GM23338 (cell line): ENCODE measurements at regions not wholly inside any gene's neighbourhood (a gene's known extent, or its start where the extent isn't known, plus 50 kb on each side); places are given as distances from the start of the nearest gene placed in this dataset.

ENCODE experiments used
- ATAC-seq: fragments of 200-7000 bp; cut with Tn5 transposase; 3 replicates; pipeline ENCODE4 v1.9.1; 2020
- DNase-seq: peaks from one replicate; pipeline ENCODE4 v3.0.0-alpha.2; 2015; ENCODE audit warnings: low spot score
- H2AFZ ChIP-seq: fragments of 200-600 bp; sonication (generic); 2 replicates; pipeline ENCODE4 v1.8.0; 2016; ENCODE audit warnings: antibody characterized with exemption, mild to moderate bottlenecking, moderate library complexity
- H3F3A ChIP-seq: fragments of 200-600 bp; sonication (generic); replicated peaks from 2 replicates; pipeline ENCODE4 v1.8.0; 2017; ENCODE audit warnings: antibody characterized with exemption, mixed run types, low read depth
- H3K27ac ChIP-seq: fragments of 200-600 bp; sonication (generic); 2 replicates; pipeline ENCODE4 v1.6.1; 2016; ENCODE audit warnings: low read depth
- H3K27me3 ChIP-seq: fragments of 200-600 bp; sonication (generic); 2 replicates; pipeline ENCODE4 v1.8.0; 2016; ENCODE audit warnings: mild to moderate bottlenecking, mixed run types, moderate library complexity; ENCODE audit not compliant: insufficient read depth
- H3K36me3 ChIP-seq: fragments of 200-600 bp; sonication (generic); 2 replicates; pipeline ENCODE4 v1.8.0; 2016; ENCODE audit warnings: mild to moderate bottlenecking; ENCODE audit not compliant: insufficient read depth
- H3K4me1 ChIP-seq: fragments of 200-600 bp; sonication (generic); 2 replicates; pipeline ENCODE4 v1.8.0; 2016; ENCODE audit warnings: mild to moderate bottlenecking, moderate library complexity; ENCODE audit not compliant: insufficient read depth
- H3K4me2 ChIP-seq: fragments of 200-600 bp; sonication (generic); 2 replicates; pipeline ENCODE4 v1.7.1; 2017; ENCODE audit warnings: mixed run types
- H3K4me3 ChIP-seq: fragments of 200-600 bp; sonication (generic); 2 replicates; pipeline ENCODE4 v1.6.1; 2016; ENCODE audit warnings: mixed run types
- H3K79me2 ChIP-seq: fragments of 200-600 bp; sonication (generic); replicated peaks from 2 replicates; pipeline ENCODE4 v1.8.0; 2017; ENCODE audit warnings: mild to moderate bottlenecking; ENCODE audit not compliant: insufficient read depth
- H3K9me2 ChIP-seq: fragments of 200-600 bp; sonication (generic); 2 replicates; pipeline ENCODE4 v1.8.0; 2017; ENCODE audit not compliant: insufficient read depth
- H4K20me1 ChIP-seq: fragments of 200-600 bp; sonication (generic); replicated peaks from 2 replicates; pipeline ENCODE4 v1.8.0; 2017; ENCODE audit warnings: mild to moderate bottlenecking; ENCODE audit not compliant: insufficient read depth
- H3K27ac Mint-ChIP-seq: 2 replicates; pipeline ENCODE4 v1.8.0; 2020; ENCODE audit warnings: inconsistent platforms, mild to moderate bottlenecking, moderate library complexity, mixed read lengths
- H3K27me3 Mint-ChIP-seq: 3 replicates; pipeline ENCODE4 v1.8.0; 2022; ENCODE audit warnings: low read depth, mild to moderate bottlenecking, moderate library complexity, mixed read lengths, inconsistent platforms; ENCODE audit not compliant: insufficient read depth, poor library complexity
- H3K36me3 Mint-ChIP-seq: 3 replicates; pipeline ENCODE4 v1.8.0; 2021; ENCODE audit warnings: low read depth, mild to moderate bottlenecking, inconsistent platforms, moderate library complexity, mixed read lengths
- H3K4me1 Mint-ChIP-seq: 3 replicates; pipeline ENCODE4 v1.8.0; 2020; ENCODE audit warnings: mild to moderate bottlenecking, inconsistent platforms, mixed read lengths
- H3K4me3 Mint-ChIP-seq: 3 replicates; pipeline ENCODE4 v1.8.0; 2021; ENCODE audit warnings: moderate library complexity, mild to moderate bottlenecking, inconsistent platforms, mixed read lengths
- H3K9me3 Mint-ChIP-seq: 3 replicates; pipeline ENCODE4 v1.8.0; 2020; ENCODE audit warnings: moderate library complexity, mild to moderate bottlenecking, inconsistent platforms, mixed read lengths
- CREB1 ChIP-seq: fragments of 250-450 bp; sonication (Bioruptor Pico); IDR thresholded peaks from 2 replicates; pipeline ENCODE4 v1.5.0; 2020; ENCODE audit warnings: low read depth, mild to moderate bottlenecking, moderate library complexity
- CTCF ChIP-seq, 2 experiments: fragments of 200-600 bp in 1 of 2; sonication (generic) in 1 of 2; conservative IDR thresholded peaks; 2 replicates each; pipeline versions ENCODE4 v1.5.1 to v1.6.1; 2016 to 2017; ENCODE audit warnings: antibody characterized with exemption in 2 of 2, low read depth in 2 of 2, mild to moderate bottlenecking in 2 of 2, moderate library complexity in 1 of 2
- EZH2 ChIP-seq: fragments of 200-600 bp; sonication (generic); IDR thresholded peaks from one replicate; pipeline ENCODE4 v1.8.0; 2017; ENCODE audit warnings: antibody characterized with exemption, mild to moderate bottlenecking, low read depth; ENCODE audit not compliant: unreplicated experiment
- EZH2phosphoT487 ChIP-seq: fragments of 200-600 bp; sonication (generic); IDR thresholded peaks from one replicate; pipeline ENCODE4 v1.8.1; 2018; ENCODE audit warnings: antibody characterized with exemption; ENCODE audit not compliant: unreplicated experiment
- JUNB ChIP-seq: IDR thresholded peaks from one replicate; pipeline ENCODE4 v1.6.1; 2016; ENCODE audit warnings: antibody characterized with exemption; ENCODE audit not compliant: unreplicated experiment
- NANOG ChIP-seq: IDR thresholded peaks from 2 replicates; pipeline ENCODE4 v1.6.1; 2016; ENCODE audit warnings: antibody characterized with exemption, borderline replicate concordance
- POLR2AphosphoS5 ChIP-seq: IDR thresholded peaks from 2 replicates; pipeline ENCODE4 v1.6.1; 2016; ENCODE audit warnings: antibody characterized with exemption, low read depth
- REST ChIP-seq: IDR thresholded peaks from one replicate; pipeline ENCODE4 v1.6.1; 2018; ENCODE audit warnings: antibody characterized with exemption; ENCODE audit not compliant: unreplicated experiment
- STAT1 ChIP-seq: IDR thresholded peaks from one replicate; pipeline ENCODE4 v1.6.1; 2016; ENCODE audit warnings: antibody characterized with exemption; ENCODE audit not compliant: unreplicated experiment
- ZNF114 ChIP-seq: fragments of 250-450 bp; sonication (Bioruptor Pico); IDR thresholded peaks from 2 replicates; pipeline ENCODE4 v1.5.0; 2020; ENCODE audit warnings: mild to moderate bottlenecking, moderate library complexity
- ZNF331 ChIP-seq: fragments of 250-450 bp; sonication (Bioruptor Pico); IDR thresholded peaks from 2 replicates; pipeline ENCODE4 v1.5.0; 2020; ENCODE audit warnings: low read depth, mild to moderate bottlenecking, moderate library complexity
- ZNF462 ChIP-seq: fragments of 250-450 bp; sonication (Bioruptor Pico); IDR thresholded peaks from 2 replicates; pipeline ENCODE4 v1.5.0; 2020; ENCODE audit warnings: mild to moderate bottlenecking, moderate library complexity
- TF ChIP-seq, protein P1 (sequence below): IDR thresholded peaks from 2 replicates; pipeline ENCODE4 v1.6.1; 2016; ENCODE audit warnings: antibody characterized with exemption

- Histone ChIP-seq H4K20me1 (no peaks in the 10 kb centered on the region), H3F3A (no peaks in the 10 kb centered on the region), H3K4me1 (peaks cover 22% of the 10 kb centered on the region), H3K27me3 (no peaks in the 10 kb centered on the region), H3K4me3 (no peak overlapping the region), H3K27ac (no peak overlapping the region), H3K79me2 (no peaks in the 10 kb centered on the region), H3K9me2 (peaks cover 14% of the 10 kb centered on the region; the same call in 1 of the 2 replicates), H3K36me3 (no peaks in the 10 kb centered on the region), H3K4me2 (no peak overlapping the region), H2AFZ (peak overlapping the region; percentile 49; the same call in 1 of the 2 replicates)
- Mint-ChIP-seq H3K4me1 (peaks cover 18% of the 10 kb centered on the region; the same call in 2 of the 3 replicates), H3K27ac (no peak overlapping the region), H3K27me3 (peaks cover 1% of the 10 kb centered on the region), H3K4me3 (no peak overlapping the region), H3K36me3 (no peaks in the 10 kb centered on the region; the same call in 2 of the 3 replicates), H3K9me3 (peaks cover 4% of the 10 kb centered on the region; the same call in 2 of the 3 replicates)
- ATAC-seq (no peak), DNase-seq (peak; percentile 9)
- no peak for TF ChIP-seq EZH2
- no peak for TF ChIP-seq CTCF (conservative IDR thresholded peaks at IDR 0.05; ENCODE audit: low read depth in 2 of 2)
- no peak for TF ChIP-seq JUNB
- no peak for TF ChIP-seq POLR2AphosphoS5
- TF ChIP-seq NANOG, result no peak
- TF ChIP-seq, protein P1, sequence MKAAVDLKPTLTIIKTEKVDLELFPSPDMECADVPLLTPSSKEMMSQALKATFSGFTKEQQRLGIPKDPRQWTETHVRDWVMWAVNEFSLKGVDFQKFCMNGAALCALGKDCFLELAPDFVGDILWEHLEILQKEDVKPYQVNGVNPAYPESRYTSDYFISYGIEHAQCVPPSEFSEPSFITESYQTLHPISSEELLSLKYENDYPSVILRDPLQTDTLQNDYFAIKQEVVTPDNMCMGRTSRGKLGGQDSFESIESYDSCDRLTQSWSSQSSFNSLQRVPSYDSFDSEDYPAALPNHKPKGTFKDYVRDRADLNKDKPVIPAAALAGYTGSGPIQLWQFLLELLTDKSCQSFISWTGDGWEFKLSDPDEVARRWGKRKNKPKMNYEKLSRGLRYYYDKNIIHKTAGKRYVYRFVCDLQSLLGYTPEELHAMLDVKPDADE, result no peak
- TF ChIP-seq ZNF462 (CRISPR knock-in tag), result no peak
- no peak for TF ChIP-seq REST
- no peak for TF ChIP-seq EZH2phosphoT487
- TF ChIP-seq STAT1, result no peak
- no peak for TF ChIP-seq ZNF331 (CRISPR knock-in tag)
- TF ChIP-seq ZNF114 (CRISPR knock-in tag), result no peak
- TF ChIP-seq CREB1, result no peak
Measured at GRCh38 chr2:199131136-199131655, 326.5 kb downstream of the SATB2 start.
